Erythroblast (primary cell): ENCODE measurements at regions not wholly inside any gene's neighbourhood (a gene's known extent, or its start where the extent isn't known, plus 50 kb on each side); places are given as distances from the start of the nearest gene placed in this dataset.

Experiments used
- DNase-seq, 2 experiments: peaks; one replicate each; lab custom pipeline; 2025; lab: John Stamatoyannopoulos, UW
- GATA1 ChIP-seq: IDR thresholded peaks from 2 replicates; pipeline ENCODE4 v1.6.1; 2011; ENCODE audit warnings: low read depth, mild to moderate bottlenecking, control low read depth, low read length, moderate library complexity
- POLR2A ChIP-seq: IDR thresholded peaks from 2 replicates; pipeline ENCODE4 v1.6.1; 2011; ENCODE audit warnings: mild to moderate bottlenecking, low read length

DNA sequence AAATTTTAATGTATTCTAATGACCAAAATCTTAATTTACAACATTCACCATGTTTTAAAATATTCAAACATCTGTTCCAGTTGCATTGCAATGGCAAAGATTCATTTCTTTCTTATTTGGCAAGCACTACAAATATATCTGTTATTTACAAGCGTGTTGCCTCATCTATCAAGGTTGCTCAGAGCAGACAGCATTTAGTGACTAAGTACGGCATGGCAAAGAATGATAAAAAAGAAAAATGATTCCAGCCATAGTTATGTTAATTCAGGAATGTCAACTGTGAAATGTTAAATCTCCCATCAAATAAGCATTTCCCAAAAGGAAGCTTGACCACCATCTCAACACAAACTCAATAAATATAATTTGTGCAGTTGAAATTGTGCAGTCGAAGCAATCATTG is 312.1 kb downstream of the SEC23A start:
- no peak for DNase-seq

GRCh38 chr14:38789805-38790204 is 313.2 kb downstream of the SEC23A start:
- TF ChIP-seq GATA1 (no peak), POLR2A (no peak)
- DNase-seq: no peak

More for the DNA sequence above, 312.1 kb downstream of the SEC23A start:
- TF ChIP-seq GATA1: no peak
- TF ChIP-seq POLR2A: no peak

GRCh38 chr14:38788060-38788459 is 315.0 kb downstream of the SEC23A start:
- TF ChIP-seq POLR2A: no peak
- no peak for TF ChIP-seq GATA1
- no peak for DNase-seq

DNA sequence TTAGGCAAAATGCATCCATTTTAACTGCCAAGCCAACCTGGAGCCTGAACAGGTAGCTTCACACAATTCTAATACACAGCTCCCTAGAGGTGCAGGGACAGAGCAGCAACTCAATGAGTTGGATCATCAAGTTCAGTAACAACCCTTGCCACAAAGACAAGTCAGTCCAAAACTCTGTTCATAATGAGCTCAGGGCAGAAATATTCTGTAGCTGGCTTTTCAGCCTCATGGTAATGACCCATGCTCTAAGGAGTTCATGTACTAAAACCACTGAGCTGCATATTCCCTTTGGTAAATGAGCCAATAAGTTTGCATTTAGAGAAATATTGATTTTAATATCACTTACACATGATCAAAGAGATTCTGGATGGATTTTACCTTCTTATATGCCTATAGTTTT is 316.1 kb downstream of the SEC23A start:
- DNase-seq: no peak
- TF ChIP-seq GATA1: no peak
- TF ChIP-seq POLR2A: no peak

DNA sequence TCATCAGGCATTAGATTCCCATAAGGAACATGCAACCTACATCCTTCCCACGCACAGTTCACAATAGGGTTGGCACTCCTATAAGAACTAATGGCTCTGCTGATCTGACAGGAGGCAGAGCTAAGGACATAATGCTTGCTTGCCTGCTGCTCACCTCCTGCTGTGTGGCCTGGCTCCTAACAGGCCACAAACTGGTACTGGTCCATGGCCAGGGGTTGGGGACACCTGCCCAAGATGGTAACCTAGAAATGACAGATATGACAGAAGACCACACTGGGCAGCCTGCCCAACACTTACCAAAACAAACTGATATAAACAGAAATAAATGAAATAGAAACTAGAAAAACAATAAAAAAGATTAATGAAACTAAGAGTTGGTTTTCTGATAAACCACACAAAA is 325.6 kb downstream of the SEC23A start:
- no peak for TF ChIP-seq POLR2A
- no peak for TF ChIP-seq GATA1
- no peak for DNase-seq

- TF ChIP-seq GATA1 (no peak), POLR2A (no peak)
- DNase-seq: no peak
Measured at GRCh38 chr14:38775986-38776385, 327.0 kb downstream of the SEC23A start.

GRCh38 chr14:38774162-38774561 is 328.9 kb downstream of the SEC23A start:
- DNase-seq: no peak
- no peak for TF ChIP-seq POLR2A
- TF ChIP-seq GATA1: no peak

DNA sequence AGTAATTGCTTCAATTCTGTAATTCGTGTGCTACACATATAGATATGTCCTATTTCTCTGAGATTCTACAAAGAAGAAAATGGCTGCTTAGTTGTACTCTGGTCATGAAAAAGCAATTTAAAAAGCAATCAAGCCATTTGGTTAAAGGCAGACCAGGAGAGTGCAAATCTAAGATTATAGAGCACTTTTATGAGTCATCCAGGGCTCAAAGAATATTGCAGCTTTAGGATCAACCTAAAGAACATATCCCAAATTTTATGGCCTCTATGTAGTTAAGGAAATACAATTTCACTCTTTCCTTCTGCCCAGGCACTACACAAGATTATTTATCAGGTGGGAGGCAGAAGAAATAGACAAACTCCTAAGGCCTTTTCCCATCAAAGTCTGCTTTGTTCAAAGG is 332.8 kb downstream of the SEC23A start:
- DNase-seq: no peak
- TF ChIP-seq GATA1 (no peak), POLR2A (no peak)

DNA sequence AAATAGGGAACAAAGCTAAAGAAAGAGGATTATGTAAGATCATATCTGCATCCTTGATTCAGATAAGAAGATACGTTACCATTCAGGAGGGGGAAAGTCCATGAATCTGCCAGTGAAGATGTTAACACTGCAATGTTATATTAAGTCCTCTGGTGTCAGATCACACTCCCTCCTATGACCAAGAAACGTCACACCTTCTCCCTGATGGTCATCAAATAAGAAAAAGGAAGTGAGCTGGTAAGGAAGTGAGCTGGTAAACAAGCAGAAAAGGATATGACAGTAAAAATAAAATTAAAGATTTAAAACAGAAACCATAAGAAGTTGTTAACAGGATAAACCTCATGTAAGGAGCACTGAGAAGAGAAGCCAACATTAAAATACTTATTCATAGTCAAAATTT is 340.2 kb downstream of the SEC23A start:
- TF ChIP-seq GATA1: no peak
- no peak for TF ChIP-seq POLR2A
- no peak for DNase-seq

DNA sequence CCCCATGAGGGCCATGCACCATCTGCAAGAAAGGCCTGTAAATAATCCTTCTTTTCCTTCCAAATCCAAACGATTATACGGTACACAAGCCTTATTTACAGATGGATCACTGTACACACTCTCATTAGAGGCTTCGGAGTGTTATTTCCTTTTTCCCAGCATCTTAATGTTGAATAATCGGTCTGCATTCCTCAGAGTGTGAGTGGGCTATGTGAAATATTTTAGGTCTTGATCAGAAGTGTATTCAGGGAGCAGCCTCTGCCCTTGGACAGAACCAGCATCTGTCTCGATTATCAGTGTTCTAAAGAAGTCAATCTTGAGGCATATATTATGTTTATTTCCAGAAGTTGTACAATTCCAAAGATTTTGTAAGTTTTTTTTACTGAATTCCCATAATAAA is 340.6 kb downstream of the SEC23A start:
- TF ChIP-seq GATA1 (no peak), POLR2A (no peak)
- no peak for DNase-seq

DNA sequence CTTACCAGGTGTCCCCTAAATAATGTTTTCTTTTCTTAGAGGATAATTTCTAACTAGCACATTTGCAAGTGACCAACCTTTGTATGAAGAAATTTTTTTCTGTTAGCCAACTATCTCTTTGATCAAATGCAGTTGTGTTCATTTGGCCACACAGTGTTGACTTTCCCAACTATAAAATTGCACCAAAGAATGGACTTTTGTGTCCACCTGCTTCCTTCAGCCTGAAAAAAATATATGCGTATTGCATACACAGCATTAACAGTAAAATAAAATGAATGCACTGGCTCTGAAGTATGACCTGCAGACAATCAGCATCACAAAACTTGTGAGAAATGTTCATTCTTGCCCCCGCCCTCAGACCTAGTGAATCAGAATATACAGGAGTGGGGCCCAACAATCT is 342.0 kb downstream of the SEC23A start:
- no peak for DNase-seq

DNA sequence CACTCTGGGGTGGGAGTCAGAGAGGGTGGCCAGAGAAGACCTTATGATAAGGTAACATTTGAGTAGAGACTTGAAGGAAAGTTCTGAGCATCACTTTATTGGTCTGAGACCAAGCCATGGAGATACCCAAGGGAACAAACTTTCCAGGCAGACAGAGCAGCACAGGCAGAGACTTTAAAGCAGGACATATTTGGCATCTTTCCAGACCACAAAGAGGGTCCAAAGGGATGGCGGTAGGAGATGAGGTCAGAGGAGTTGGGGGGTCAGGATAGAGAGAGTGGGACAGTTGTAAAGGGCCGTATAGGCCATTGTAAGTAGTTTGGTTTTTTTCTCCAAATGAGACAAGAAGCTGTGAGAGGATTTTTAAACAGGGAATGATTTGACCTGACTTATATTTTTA is 344.4 kb downstream of the SEC23A start:
- TF ChIP-seq POLR2A: no peak
- no peak for TF ChIP-seq GATA1
- no peak for DNase-seq

More for the DNA sequence above, 342.0 kb downstream of the SEC23A start:
- TF ChIP-seq POLR2A (no peak), GATA1 (no peak)

- no peak for TF ChIP-seq GATA1
- no peak for TF ChIP-seq POLR2A
Measured at GRCh38 chr14:38755036-38755435, 348.0 kb downstream of the SEC23A start.

DNA sequence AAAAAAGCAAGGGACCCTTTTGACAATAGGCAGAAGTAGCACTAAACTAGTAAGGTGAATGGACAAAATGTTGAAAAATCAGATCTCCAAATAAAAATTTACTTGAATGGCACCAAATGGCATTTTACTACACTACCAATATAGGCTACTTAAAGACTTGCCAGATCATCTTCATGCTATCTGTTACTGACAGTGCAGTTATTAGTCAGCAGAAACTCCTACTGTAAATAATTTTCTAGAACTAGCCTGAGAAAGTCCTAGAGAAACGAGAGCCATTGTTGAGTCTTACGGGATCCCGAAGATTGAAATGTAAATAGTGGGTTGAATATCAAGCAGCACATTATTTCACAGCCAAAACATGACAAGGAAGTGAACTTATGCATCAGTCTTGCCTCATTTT is 350.3 kb downstream of the SEC23A start:
- no peak for DNase-seq
- TF ChIP-seq POLR2A: no peak
- TF ChIP-seq GATA1: no peak

More at GRCh38 chr14:38755036-38755435, 348.0 kb downstream of the SEC23A start:
- no peak for DNase-seq

DNA sequence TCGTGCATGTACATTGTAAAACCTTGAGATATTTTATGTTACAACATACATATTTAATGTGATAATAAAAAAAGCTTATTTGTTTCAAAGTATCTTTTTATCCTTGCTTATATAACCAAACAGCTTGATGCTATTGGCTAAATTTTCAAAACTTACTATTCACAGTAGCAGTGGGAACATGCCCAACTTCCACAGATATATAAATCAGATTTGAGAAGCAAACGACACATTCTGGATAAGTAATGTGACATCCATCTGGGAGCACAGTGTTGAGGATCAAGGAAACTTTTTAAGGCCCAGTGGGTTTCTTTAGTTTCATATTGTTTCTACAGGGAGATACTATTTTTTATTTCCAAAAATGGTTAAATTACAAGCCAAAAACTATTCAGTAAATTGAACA is 350.7 kb downstream of the SEC23A start:
- no peak for TF ChIP-seq GATA1
- TF ChIP-seq POLR2A: no peak
- DNase-seq: no peak

GRCh38 chr14:38751459-38751858 is 351.6 kb downstream of the SEC23A start:
- no peak for DNase-seq
- TF ChIP-seq POLR2A (no peak), GATA1 (no peak)
